ENCODE measurements at regions not wholly inside any gene's neighbourhood (a gene's known extent, or its start where the extent isn't known, plus 50 kb on each side); places are given as distances from the start of the nearest gene placed in this dataset.

DNA sequence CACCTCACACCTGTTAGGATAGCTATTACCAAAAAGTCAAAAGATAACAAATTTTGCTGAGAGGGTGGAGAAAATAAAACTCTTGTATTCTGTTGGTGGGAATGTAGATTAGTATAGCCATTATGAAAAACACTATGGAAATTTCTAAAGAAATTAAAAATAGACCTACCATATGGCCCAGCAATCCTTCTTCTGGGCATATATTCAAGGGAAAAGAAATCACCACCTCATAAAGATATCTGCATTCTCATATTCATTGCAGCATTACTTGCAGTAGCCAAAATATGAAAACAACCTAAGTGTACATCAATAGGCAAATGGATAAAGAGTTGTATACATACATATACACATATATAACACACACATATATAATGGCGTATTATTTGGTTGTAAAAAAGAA lies 791.6 kb upstream of the RGS18 start:
- Histone ChIP-seq H3K4me1 (ENCODE audit: control insufficient read depth, insufficient read depth, low read length) (peaks cover 8% of the 10 kb centered on the region), H3K27me3 (ENCODE audit: control insufficient read depth in 1 of 2, insufficient read depth in 2 of 2, low read length in 2 of 2) (no peaks in the 10 kb centered on the region), H3K9ac (ENCODE audit: low read length in 2 of 2) (no peak overlapping the region), H3K9me3 (ENCODE audit: control insufficient read depth in 2 of 2, low read length in 2 of 2) (no peaks in the 10 kb centered on the region), H3K36me3 (ENCODE audit: control insufficient read depth in 2 of 2, insufficient read depth in 2 of 2, low read length in 2 of 2) (no peaks in the 10 kb centered on the region), H3K4me3 (ENCODE audit: low read length in 2 of 2) (no peak overlapping the region), H3K27ac (ENCODE audit: low read length) (no peak overlapping the region)

DNA sequence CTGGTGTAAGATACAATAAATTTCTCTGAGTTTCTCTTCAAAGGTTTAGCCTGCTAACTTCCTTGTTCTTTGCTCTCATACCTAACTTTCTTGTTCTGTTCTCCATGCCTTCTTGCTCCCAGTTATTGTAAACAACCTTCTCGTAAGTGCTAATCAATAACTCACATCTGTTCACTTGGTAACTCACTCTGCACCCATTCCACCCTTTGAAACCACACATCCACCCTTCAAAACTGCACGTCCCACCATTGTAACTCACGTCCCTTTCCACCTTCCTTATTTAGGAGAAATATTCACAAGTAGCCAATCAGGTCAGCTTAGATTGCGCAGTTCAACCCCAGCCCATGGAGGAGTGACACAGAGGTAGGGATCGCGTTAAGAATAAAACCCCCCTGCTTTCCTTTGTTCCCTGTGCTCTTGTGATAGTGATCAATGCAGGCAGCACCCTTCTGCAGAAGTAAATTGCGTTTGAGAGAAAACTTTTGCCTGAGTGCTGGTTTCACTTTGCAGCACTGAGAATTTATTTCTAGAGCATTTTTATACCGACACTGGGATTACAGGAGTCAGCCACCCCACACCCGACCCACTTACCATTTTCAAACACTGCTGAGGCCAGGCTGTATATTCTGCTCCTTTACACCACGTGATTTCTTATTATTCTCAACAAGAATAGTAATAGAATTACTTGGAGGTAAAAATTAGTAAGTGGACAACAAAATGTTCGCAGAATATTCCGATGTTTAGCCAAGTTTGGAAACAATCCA lies 789.2 kb upstream of the RGS18 start:
- Histone ChIP-seq H3K9me3 (ENCODE audit: control insufficient read depth in 2 of 2, low read length in 2 of 2) (no peaks in the 10 kb centered on the region), H3K4me1 (ENCODE audit: control insufficient read depth, insufficient read depth, low read length) (peaks cover 12% of the 10 kb centered on the region), H3K4me3 (ENCODE audit: low read length in 2 of 2) (no peak overlapping the region), H3K9ac (ENCODE audit: low read length in 2 of 2) (no peak overlapping the region), H3K27ac (ENCODE audit: low read length) (no peak overlapping the region), H3K36me3 (ENCODE audit: control insufficient read depth in 2 of 2, insufficient read depth in 2 of 2, low read length in 2 of 2) (no peaks in the 10 kb centered on the region), H3K27me3 (ENCODE audit: control insufficient read depth in 1 of 2, insufficient read depth in 2 of 2, low read length in 2 of 2) (no peaks in the 10 kb centered on the region)

DNA sequence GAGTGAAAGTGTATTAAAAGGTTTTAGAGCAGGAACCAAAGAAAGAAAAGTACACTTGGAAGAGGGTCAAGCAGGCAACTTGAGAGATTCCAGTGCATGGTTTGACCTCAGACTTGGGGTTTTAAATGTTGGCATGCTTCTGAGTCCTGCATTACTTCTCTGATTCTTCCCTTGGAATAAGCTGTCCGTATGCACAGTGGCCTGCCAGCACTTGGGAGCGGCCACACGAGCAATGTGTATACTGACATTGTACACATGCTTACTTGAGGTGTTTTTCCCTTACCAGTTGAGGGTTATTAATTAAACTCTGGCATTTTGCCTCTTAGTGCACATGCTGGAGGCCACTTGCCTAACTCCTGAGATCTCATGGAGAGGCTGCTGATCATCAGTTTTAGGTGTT lies 786.6 kb upstream of the RGS18 start:
- H3K4me3 ChIP-seq (ENCODE audit: low read length in 2 of 2), result peak overlapping the region; percentile 29 to 40
- no peaks in the 10 kb centered on the region for H3K9me3 ChIP-seq (ENCODE audit: control insufficient read depth in 2 of 2, low read length in 2 of 2)
- peaks cover 12% of the 10 kb centered on the region for H3K4me1 ChIP-seq (ENCODE audit: control insufficient read depth, insufficient read depth, low read length)
- no peak overlapping the region for H3K27ac ChIP-seq (ENCODE audit: low read length)
- no peaks in the 10 kb centered on the region for H3K36me3 ChIP-seq (ENCODE audit: control insufficient read depth in 2 of 2, insufficient read depth in 2 of 2, low read length in 2 of 2)
- no peaks in the 10 kb centered on the region for H3K27me3 ChIP-seq (ENCODE audit: control insufficient read depth in 1 of 2, insufficient read depth in 2 of 2, low read length in 2 of 2)
- no peak overlapping the region for H3K9ac ChIP-seq (ENCODE audit: low read length in 2 of 2)

DNA sequence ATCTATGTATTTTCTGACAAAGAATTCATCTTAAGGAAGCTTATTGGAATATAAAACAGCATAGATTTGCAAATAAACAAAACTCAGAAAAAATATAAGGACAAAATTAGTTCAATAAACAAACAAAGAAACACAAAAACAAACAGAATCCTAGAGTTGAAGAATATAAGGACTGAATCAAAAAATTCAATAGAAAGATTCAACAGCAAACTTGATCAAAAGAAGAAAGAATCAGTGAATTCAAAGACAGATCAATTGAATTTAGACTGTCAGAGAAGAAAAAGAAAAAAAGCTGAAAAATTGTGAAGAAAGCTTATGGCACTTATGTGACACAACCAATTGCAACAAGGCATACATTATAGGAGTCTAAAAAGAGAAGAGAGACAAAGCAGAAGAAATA lies 770.0 kb upstream of the RGS18 start:
- no peaks in the 10 kb centered on the region for H3K27me3 ChIP-seq (ENCODE audit: control insufficient read depth in 1 of 2, insufficient read depth in 2 of 2, low read length in 2 of 2)
- H3K4me3 ChIP-seq (ENCODE audit: low read length in 2 of 2), result no peak overlapping the region
- H3K4me1 ChIP-seq (ENCODE audit: control insufficient read depth, insufficient read depth, low read length), result no peaks in the 10 kb centered on the region
- no peak overlapping the region for H3K27ac ChIP-seq (ENCODE audit: low read length)
- H3K36me3 ChIP-seq (ENCODE audit: control insufficient read depth in 2 of 2, insufficient read depth in 2 of 2, low read length in 2 of 2), result no peaks in the 10 kb centered on the region
- peaks cover 0 to 6% of the 10 kb centered on the region in 2 donors for H3K9me3 ChIP-seq (ENCODE audit: control insufficient read depth in 2 of 2, low read length in 2 of 2)
- H3K9ac ChIP-seq (ENCODE audit: low read length in 2 of 2), result no peak overlapping the region

- no peaks in the 10 kb centered on the region for H3K4me1 ChIP-seq (ENCODE audit: control insufficient read depth, insufficient read depth, low read length)
Measured at GRCh38 chr1:191396622-191397021, 761.6 kb upstream of the RGS18 start.

GRCh38 chr1:191398551-191398950 lies 759.7 kb upstream of the RGS18 start:
- Histone ChIP-seq H3K9ac (ENCODE audit: low read length in 2 of 2) (no peak overlapping the region), H3K36me3 (ENCODE audit: control insufficient read depth in 2 of 2, insufficient read depth in 2 of 2, low read length in 2 of 2) (no peaks in the 10 kb centered on the region), H3K9me3 (ENCODE audit: control insufficient read depth in 2 of 2, low read length in 2 of 2) (no peaks in the 10 kb centered on the region), H3K27me3 (ENCODE audit: control insufficient read depth in 1 of 2, insufficient read depth in 2 of 2, low read length in 2 of 2) (no peaks in the 10 kb centered on the region), H3K4me1 (ENCODE audit: control insufficient read depth, insufficient read depth, low read length) (no peaks in the 10 kb centered on the region), H3K4me3 (ENCODE audit: low read length in 2 of 2) (no peak overlapping the region), H3K27ac (ENCODE audit: low read length) (no peak overlapping the region)

More at GRCh38 chr1:191396622-191397021, 761.6 kb upstream of the RGS18 start:
- Histone ChIP-seq H3K9ac (ENCODE audit: low read length in 2 of 2) (no peak overlapping the region), H3K4me3 (ENCODE audit: low read length in 2 of 2) (no peak overlapping the region), H3K27me3 (ENCODE audit: control insufficient read depth in 1 of 2, insufficient read depth in 2 of 2, low read length in 2 of 2) (no peaks in the 10 kb centered on the region), H3K36me3 (ENCODE audit: control insufficient read depth in 2 of 2, insufficient read depth in 2 of 2, low read length in 2 of 2) (no peaks in the 10 kb centered on the region), H3K27ac (ENCODE audit: low read length) (no peak overlapping the region), H3K9me3 (ENCODE audit: control insufficient read depth in 2 of 2, low read length in 2 of 2) (no peaks in the 10 kb centered on the region)

DNA sequence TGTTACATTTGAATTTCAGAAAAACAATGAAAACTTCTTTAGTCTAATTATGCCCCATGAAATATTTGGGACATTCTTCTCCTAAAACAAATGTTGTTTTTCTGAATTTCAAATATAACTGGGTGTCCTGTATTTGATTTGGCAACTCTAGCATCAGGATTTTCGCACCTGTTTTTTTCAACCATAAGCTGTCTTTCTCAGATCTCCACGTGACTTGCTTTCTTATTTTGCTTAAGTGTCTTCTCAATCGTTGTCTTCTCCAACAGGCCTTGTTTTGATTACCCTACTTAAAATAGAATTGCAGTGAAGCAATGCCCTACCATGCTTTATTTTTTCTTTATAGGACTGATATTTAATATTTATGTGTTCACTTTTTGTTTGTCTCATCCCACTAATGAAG lies 752.8 kb upstream of the RGS18 start:
- Histone ChIP-seq H3K4me1 (ENCODE audit: control insufficient read depth, insufficient read depth, low read length) (no peaks in the 10 kb centered on the region), H3K27me3 (ENCODE audit: control insufficient read depth in 1 of 2, insufficient read depth in 2 of 2, low read length in 2 of 2) (no peaks in the 10 kb centered on the region), H3K4me3 (ENCODE audit: low read length in 2 of 2) (no peak overlapping the region), H3K36me3 (ENCODE audit: control insufficient read depth in 2 of 2, insufficient read depth in 2 of 2, low read length in 2 of 2) (no peaks in the 10 kb centered on the region), H3K27ac (ENCODE audit: low read length) (no peak overlapping the region), H3K9ac (ENCODE audit: low read length in 2 of 2) (no peak overlapping the region), H3K9me3 (ENCODE audit: control insufficient read depth in 2 of 2, low read length in 2 of 2) (no peaks in the 10 kb centered on the region)

DNA sequence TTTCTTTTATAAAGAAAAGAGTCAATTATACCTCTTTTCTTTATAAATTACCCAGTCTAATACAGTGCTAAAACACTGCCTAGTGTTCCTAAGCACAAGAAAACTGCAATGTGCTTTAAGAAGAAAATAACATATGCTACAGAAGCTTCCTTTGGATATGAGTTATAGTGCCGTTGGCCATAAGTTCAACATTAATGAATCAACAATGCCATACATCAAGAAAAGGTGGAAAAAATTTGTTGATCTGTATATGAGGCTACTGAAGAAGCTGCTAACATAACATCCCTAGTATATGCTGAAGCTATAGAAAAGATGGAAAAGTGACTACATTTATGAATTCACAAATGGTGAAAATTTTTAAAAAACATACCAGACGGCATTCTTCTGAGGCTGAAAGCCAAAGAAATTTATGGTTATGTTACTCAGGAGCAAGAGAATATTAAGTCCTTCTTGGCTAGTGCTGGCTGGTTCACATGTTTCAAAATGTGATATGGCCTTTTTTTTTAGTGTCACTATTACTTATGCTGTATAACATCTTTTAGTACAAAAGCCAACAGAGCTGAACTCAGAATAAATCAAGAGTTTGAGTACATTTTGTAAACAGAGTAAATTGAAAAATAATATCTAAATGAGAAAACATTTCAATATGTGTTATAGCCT lies 743.2 kb upstream of the RGS18 start:
- H3K27ac ChIP-seq (ENCODE audit: low read length), result no peak overlapping the region
- no peak overlapping the region for H3K9ac ChIP-seq (ENCODE audit: low read length in 2 of 2)
- no peak overlapping the region for H3K4me3 ChIP-seq (ENCODE audit: low read length in 2 of 2)
- H3K4me1 ChIP-seq (ENCODE audit: control insufficient read depth, insufficient read depth, low read length), result no peaks in the 10 kb centered on the region
- no peaks in the 10 kb centered on the region for H3K36me3 ChIP-seq (ENCODE audit: control insufficient read depth in 2 of 2, insufficient read depth in 2 of 2, low read length in 2 of 2)
- no peaks in the 10 kb centered on the region for H3K27me3 ChIP-seq (ENCODE audit: control insufficient read depth in 1 of 2, insufficient read depth in 2 of 2, low read length in 2 of 2)
- H3K9me3 ChIP-seq (ENCODE audit: control insufficient read depth in 2 of 2, low read length in 2 of 2), result no peaks in the 10 kb centered on the region

- Histone ChIP-seq H3K9me3 (ENCODE audit: control insufficient read depth in 2 of 2, low read length in 2 of 2) (no peaks in the 10 kb centered on the region), H3K4me3 (ENCODE audit: low read length in 2 of 2) (no peak overlapping the region), H3K27me3 (ENCODE audit: control insufficient read depth in 1 of 2, insufficient read depth in 2 of 2, low read length in 2 of 2) (no peaks in the 10 kb centered on the region), H3K4me1 (ENCODE audit: control insufficient read depth, insufficient read depth, low read length) (no peaks in the 10 kb centered on the region), H3K9ac (ENCODE audit: low read length in 2 of 2) (no peak overlapping the region), H3K27ac (ENCODE audit: low read length) (no peak overlapping the region), H3K36me3 (ENCODE audit: control insufficient read depth in 2 of 2, insufficient read depth in 2 of 2, low read length in 2 of 2) (no peaks in the 10 kb centered on the region)
Measured at GRCh38 chr1:191419842-191420241, 738.4 kb upstream of the RGS18 start.

GRCh38 chr1:191427593-191427992 lies 730.7 kb upstream of the RGS18 start:
- Histone ChIP-seq H3K27me3 (ENCODE audit: control insufficient read depth in 1 of 2, insufficient read depth in 2 of 2, low read length in 2 of 2) (no peaks in the 10 kb centered on the region), H3K36me3 (ENCODE audit: control insufficient read depth in 2 of 2, insufficient read depth in 2 of 2, low read length in 2 of 2) (no peaks in the 10 kb centered on the region), H3K4me1 (ENCODE audit: control insufficient read depth, insufficient read depth, low read length) (no peaks in the 10 kb centered on the region), H3K4me3 (ENCODE audit: low read length in 2 of 2) (no peak overlapping the region), H3K9me3 (ENCODE audit: control insufficient read depth in 2 of 2, low read length in 2 of 2) (no peaks in the 10 kb centered on the region), H3K27ac (ENCODE audit: low read length) (no peak overlapping the region), H3K9ac (ENCODE audit: low read length in 2 of 2) (no peak overlapping the region)

DNA sequence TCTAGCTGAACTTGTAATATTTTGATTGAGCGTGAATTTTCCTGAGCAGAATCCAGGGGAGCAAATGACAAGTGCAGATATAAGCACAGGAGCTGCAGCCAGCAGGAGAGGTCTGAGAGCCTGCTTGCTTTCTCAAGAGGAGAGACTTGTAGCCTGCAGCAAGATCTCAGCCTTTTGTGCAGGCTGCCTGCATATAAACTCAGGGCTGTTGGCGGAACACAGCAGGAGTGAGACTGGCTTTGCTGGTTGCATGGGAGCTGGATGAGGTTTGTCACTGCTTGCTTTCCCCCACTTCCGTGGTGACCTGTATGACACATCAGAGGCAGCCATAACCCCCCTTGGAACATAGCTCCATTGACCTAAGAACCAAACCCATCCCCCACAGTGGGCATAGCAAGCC lies 725.4 kb upstream of the RGS18 start:
- Histone ChIP-seq H3K36me3 (ENCODE audit: control insufficient read depth in 2 of 2, insufficient read depth in 2 of 2, low read length in 2 of 2) (no peaks in the 10 kb centered on the region), H3K9ac (ENCODE audit: low read length in 2 of 2) (no peak overlapping the region), H3K9me3 (ENCODE audit: control insufficient read depth in 2 of 2, low read length in 2 of 2) (peaks cover 0 to 4% of the 10 kb centered on the region in 2 donors), H3K4me1 (ENCODE audit: control insufficient read depth, insufficient read depth, low read length) (no peaks in the 10 kb centered on the region), H3K27me3 (ENCODE audit: control insufficient read depth in 1 of 2, insufficient read depth in 2 of 2, low read length in 2 of 2) (no peaks in the 10 kb centered on the region), H3K4me3 (ENCODE audit: low read length in 2 of 2) (no peak overlapping the region), H3K27ac (ENCODE audit: low read length) (no peak overlapping the region)

Data from stomach smooth muscle (tissue), 2 donors.